IPS-18a (cell line): ENCODE measurements at regions not wholly inside any gene's neighbourhood (a gene's known extent, or its start where the extent isn't known, plus 50 kb on each side); places are given as distances from the start of the nearest gene placed in this dataset.

Experiments used
- H3K27ac ChIP-seq: one replicate; pipeline ENCODE4 v1.5.1; 2013; ENCODE audit warnings: low read length
- H3K27me3 ChIP-seq: one replicate; pipeline ENCODE4 v1.6.1; 2013; ENCODE audit warnings: mild to moderate bottlenecking, low read length; ENCODE audit not compliant: control insufficient read depth, insufficient read depth
- H3K36me3 ChIP-seq: one replicate; pipeline ENCODE4 v1.6.1; 2013; ENCODE audit warnings: low read depth, low read length; ENCODE audit not compliant: control insufficient read depth
- H3K4me1 ChIP-seq: one replicate; pipeline ENCODE4 v1.6.1; 2013; ENCODE audit warnings: low read depth, low read length; ENCODE audit not compliant: control insufficient read depth
- H3K4me3 ChIP-seq: one replicate; pipeline ENCODE4 v1.5.1; 2013; ENCODE audit warnings: low read length
- H3K9ac ChIP-seq: one replicate; pipeline ENCODE4 v1.6.1; 2013; ENCODE audit warnings: mild to moderate bottlenecking, low read length, moderate library complexity
- H3K9me3 ChIP-seq: one replicate; pipeline ENCODE4 v1.6.1; 2013; ENCODE audit warnings: low read depth, low read length; ENCODE audit not compliant: control insufficient read depth

- Histone ChIP-seq H3K27me3 (no peaks in the 10 kb centered on the region), H3K4me3 (no peak overlapping the region), H3K27ac (no peak overlapping the region), H3K36me3 (no peaks in the 10 kb centered on the region), H3K9ac (no peak overlapping the region), H3K4me1 (peaks cover 4% of the 10 kb centered on the region), H3K9me3 (no peaks in the 10 kb centered on the region)
Observed at GRCh38 chr1:65508051-65508450, 87.6 kb downstream of the LEPR start.

GRCh38 chr1:65509912-65510680, 89.6 kb downstream of the LEPR start:
- no peaks in the 10 kb centered on the region for H3K27me3 ChIP-seq
- no peak overlapping the region for H3K9ac ChIP-seq
- H3K4me1 ChIP-seq, result peaks cover 4% of the 10 kb centered on the region
- H3K27ac ChIP-seq, result no peak overlapping the region
- H3K4me3 ChIP-seq, result no peak overlapping the region
- no peaks in the 10 kb centered on the region for H3K36me3 ChIP-seq
- H3K9me3 ChIP-seq, result no peaks in the 10 kb centered on the region

DNA sequence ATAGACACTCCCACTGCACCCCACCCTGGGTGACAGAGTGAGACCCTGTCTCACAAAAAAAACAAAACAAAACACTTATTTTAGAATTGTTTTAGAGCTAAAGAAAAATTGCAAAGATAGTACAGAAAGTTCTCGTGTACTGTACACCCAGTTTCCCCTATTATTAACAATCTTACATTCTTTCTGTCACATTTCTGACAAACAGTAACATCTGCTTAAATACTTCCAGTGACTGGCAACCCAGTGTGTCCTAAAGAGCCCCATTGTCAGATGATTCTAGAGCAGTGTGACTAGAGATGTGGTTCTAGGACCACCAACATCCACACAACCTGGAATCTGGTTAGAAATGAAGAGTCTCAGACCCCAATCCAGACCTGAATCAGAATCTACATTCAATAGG, 90.5 kb downstream of the LEPR start:
- Histone ChIP-seq H3K4me1 (peaks cover 4% of the 10 kb centered on the region), H3K4me3 (no peak overlapping the region), H3K9me3 (no peaks in the 10 kb centered on the region), H3K27ac (no peak overlapping the region), H3K36me3 (no peaks in the 10 kb centered on the region), H3K9ac (no peak overlapping the region), H3K27me3 (no peaks in the 10 kb centered on the region)

DNA sequence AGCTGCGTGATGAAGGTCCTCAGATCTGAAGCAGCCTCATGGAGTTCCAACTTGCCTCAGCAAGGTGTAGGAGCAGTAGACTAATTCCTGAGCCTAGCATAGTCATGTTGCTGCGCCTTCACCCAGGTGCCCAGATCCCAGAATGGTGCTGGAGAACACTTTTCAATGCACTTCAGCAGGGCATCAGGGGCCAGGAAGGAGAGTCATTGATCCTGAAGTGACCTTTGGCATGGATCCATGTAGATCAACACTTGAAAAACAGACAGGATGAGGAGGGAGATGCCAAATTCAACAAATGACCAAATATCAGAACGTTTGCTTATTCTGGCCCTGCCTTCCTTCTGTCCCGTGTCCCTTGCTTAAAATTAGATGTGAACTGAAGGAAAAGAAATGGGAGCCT, 91.9 kb downstream of the LEPR start:
- H3K36me3 ChIP-seq, result no peaks in the 10 kb centered on the region
- H3K27me3 ChIP-seq, result no peaks in the 10 kb centered on the region

DNA sequence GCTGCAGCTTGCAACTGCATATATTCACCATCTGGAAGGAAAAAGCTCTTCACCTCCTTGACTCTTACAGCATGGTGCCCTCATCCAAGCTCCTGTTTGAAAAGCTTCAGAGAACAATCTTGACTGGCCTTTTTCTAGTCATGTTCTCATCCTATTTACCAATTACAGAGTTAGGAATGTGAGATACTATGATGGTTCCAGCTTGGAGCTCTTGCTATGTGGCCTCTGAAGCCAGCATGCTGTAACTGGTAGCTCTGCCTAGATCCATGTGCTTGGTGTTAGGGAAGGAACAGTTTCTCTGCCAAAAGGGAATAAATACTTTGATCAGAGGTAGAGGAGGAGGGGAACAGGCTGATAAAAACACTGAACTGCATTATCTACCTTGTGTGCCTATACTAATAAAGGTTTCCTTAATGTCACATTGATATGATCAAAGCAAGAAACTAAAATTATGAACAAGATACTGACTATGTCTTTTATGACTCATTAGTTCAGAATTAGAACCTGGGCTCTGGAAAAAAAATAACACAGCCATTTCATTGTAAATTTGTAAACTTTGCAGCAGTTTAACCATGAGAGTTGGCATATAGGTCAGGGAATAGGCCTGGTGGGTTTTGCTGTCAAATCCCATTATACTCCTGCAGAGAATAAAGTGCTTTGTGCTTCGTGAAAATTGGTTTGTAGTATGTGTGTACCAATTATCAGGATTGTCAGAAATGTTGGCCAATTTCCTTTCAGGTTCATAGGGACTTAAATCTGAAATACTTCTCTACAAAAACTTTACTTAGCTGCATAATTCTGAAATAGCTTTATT, 92.7 kb downstream of the LEPR start:
- H3K36me3 ChIP-seq, result no peaks in the 10 kb centered on the region
- H3K4me3 ChIP-seq, result no peak overlapping the region
- H3K27ac ChIP-seq, result no peak overlapping the region
- H3K9me3 ChIP-seq, result no peaks in the 10 kb centered on the region
- peaks cover 4% of the 10 kb centered on the region for H3K4me1 ChIP-seq
- H3K27me3 ChIP-seq, result no peaks in the 10 kb centered on the region
- no peak overlapping the region for H3K9ac ChIP-seq

More for the DNA sequence above, 91.9 kb downstream of the LEPR start:
- no peak overlapping the region for H3K9ac ChIP-seq
- H3K4me3 ChIP-seq, result no peak overlapping the region
- no peaks in the 10 kb centered on the region for H3K9me3 ChIP-seq
- H3K4me1 ChIP-seq, result peaks cover 4% of the 10 kb centered on the region
- no peak overlapping the region for H3K27ac ChIP-seq

GRCh38 chr1:65514041-65514440, 93.6 kb downstream of the LEPR start:
- H3K36me3 ChIP-seq, result no peaks in the 10 kb centered on the region
- no peaks in the 10 kb centered on the region for H3K9me3 ChIP-seq
- H3K9ac ChIP-seq, result no peak overlapping the region
- H3K27ac ChIP-seq, result no peak overlapping the region
- H3K27me3 ChIP-seq, result no peaks in the 10 kb centered on the region
- no peak overlapping the region for H3K4me3 ChIP-seq
- peaks cover 4% of the 10 kb centered on the region for H3K4me1 ChIP-seq

GRCh38 chr1:65524931-65525265, 104.4 kb downstream of the LEPR start:
- Histone ChIP-seq H3K9ac (no peak overlapping the region), H3K27ac (no peak overlapping the region), H3K4me1 (no peaks in the 10 kb centered on the region), H3K27me3 (peaks cover 48% of the 10 kb centered on the region), H3K4me3 (peak overlapping the region; percentile 63), H3K9me3 (no peaks in the 10 kb centered on the region), H3K36me3 (no peaks in the 10 kb centered on the region)

GRCh38 chr1:65525266-65526048, 105.0 kb downstream of the LEPR start:
- Histone ChIP-seq H3K9ac (peak overlapping the region; percentile 39), H3K4me3 (peak overlapping the region; percentile 63), H3K27ac (no peak overlapping the region)

GRCh38 chr1:65526049-65526556, 105.6 kb downstream of the LEPR start:
- Histone ChIP-seq H3K9me3 (no peaks in the 10 kb centered on the region), H3K9ac (no peak overlapping the region), H3K27me3 (peaks cover 48% of the 10 kb centered on the region), H3K4me1 (no peaks in the 10 kb centered on the region), H3K4me3 (peak overlapping the region; percentile 63), H3K27ac (no peak overlapping the region), H3K36me3 (no peaks in the 10 kb centered on the region)

More at GRCh38 chr1:65525266-65526048, 105.0 kb downstream of the LEPR start:
- H3K9me3 ChIP-seq, result no peaks in the 10 kb centered on the region
- H3K36me3 ChIP-seq, result no peaks in the 10 kb centered on the region
- no peaks in the 10 kb centered on the region for H3K4me1 ChIP-seq
- H3K27me3 ChIP-seq, result peaks cover 48% of the 10 kb centered on the region

DNA sequence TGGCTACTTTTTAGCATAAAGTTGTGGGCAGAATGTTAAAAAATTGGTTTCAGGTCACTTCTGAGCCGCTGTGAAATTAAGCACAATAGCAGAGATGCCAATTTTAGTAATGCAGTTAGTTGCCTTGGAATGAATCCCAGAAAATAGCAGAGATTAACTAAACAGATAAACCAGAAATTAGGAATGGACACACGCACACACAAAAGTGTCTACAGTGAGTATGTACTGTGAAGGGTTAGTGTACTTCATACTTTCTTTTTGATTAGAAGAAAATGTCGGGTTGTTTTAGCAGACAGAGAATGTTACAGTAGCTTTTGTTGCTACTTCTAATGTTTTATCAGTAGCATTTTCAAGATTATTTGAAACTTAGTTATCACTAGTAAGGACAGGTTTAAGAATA, 106.7 kb downstream of the LEPR start:
- H3K27ac ChIP-seq, result no peak overlapping the region
- no peak overlapping the region for H3K9ac ChIP-seq

More for the DNA sequence above, 106.7 kb downstream of the LEPR start:
- H3K4me1 ChIP-seq, result no peaks in the 10 kb centered on the region
- no peak overlapping the region for H3K4me3 ChIP-seq
- peaks cover 48% of the 10 kb centered on the region for H3K27me3 ChIP-seq
- no peaks in the 10 kb centered on the region for H3K9me3 ChIP-seq
- no peaks in the 10 kb centered on the region for H3K36me3 ChIP-seq
